Natural killer cell (primary cell): ENCODE measurements at regions not wholly inside any gene's neighbourhood (a gene's known extent, or its start where the extent isn't known, plus 50 kb on each side); places are given as distances from the start of the nearest gene placed in this dataset.

Experiments
- ATAC-seq, 3 donors: fragments of 150-1000 bp in 2 of 3; fragments of 200-7000 bp in 1 of 3; cut with Tn5 transposase; 1 replicate in 1 of 3; 2 replicates in 2 of 3; pipeline ENCODE4 v1.10.0; 2021; ENCODE audit warnings: mild to moderate bottlenecking in 2 of 3, moderate library complexity in 2 of 3
- DNase-seq, 2 donors: peaks; one replicate each; pipeline versions ENCODE4 v3.0.0 to v3.0.0-alpha.2; 2013 to 2021; ENCODE audit warnings: mixed read lengths in 1 of 2
- H3K27ac ChIP-seq: one replicate; pipeline ENCODE4 v1.5.1; 2013; ENCODE audit warnings: mild to moderate bottlenecking, low read length
- H3K27me3 ChIP-seq: one replicate; pipeline ENCODE4 v1.6.1; 2013; ENCODE audit warnings: low read length; ENCODE audit not compliant: control insufficient read depth, insufficient read depth
- H3K36me3 ChIP-seq: one replicate; pipeline ENCODE4 v1.6.1; 2013; ENCODE audit warnings: low read length; ENCODE audit not compliant: control insufficient read depth, insufficient read depth
- H3K4me1 ChIP-seq: one replicate; pipeline ENCODE4 v1.6.1; 2013; ENCODE audit warnings: low read length; ENCODE audit not compliant: control insufficient read depth, insufficient read depth
- H3K4me3 ChIP-seq: one replicate; pipeline ENCODE4 v1.5.1; 2013; ENCODE audit warnings: low read length
- H3K9me3 ChIP-seq: one replicate; pipeline ENCODE4 v1.6.1; 2013; ENCODE audit warnings: low read length; ENCODE audit not compliant: control insufficient read depth, insufficient read depth
- H3K27ac Mint-ChIP-seq, 2 donors: one replicate each; pipeline ENCODE4 v1.8.0; 2022; ENCODE audit warnings: mild to moderate bottlenecking in 2 of 2, mixed read lengths in 2 of 2, moderate library complexity in 1 of 2
- H3K27me3 Mint-ChIP-seq, 2 donors: one replicate each; pipeline ENCODE4 v1.8.0; 2022; ENCODE audit warnings: low read depth in 2 of 2, mixed read lengths in 2 of 2
- H3K36me3 Mint-ChIP-seq: one replicate; pipeline ENCODE4 v1.8.0; 2022; ENCODE audit warnings: mixed read lengths
- H3K4me1 Mint-ChIP-seq, 2 donors: one replicate each; pipeline ENCODE4 v1.8.0; 2022; ENCODE audit warnings: mixed read lengths in 2 of 2
- H3K4me3 Mint-ChIP-seq: one replicate; pipeline ENCODE4 v1.8.0; 2022; ENCODE audit warnings: mild to moderate bottlenecking, moderate library complexity, mixed read lengths
- H3K9me3 Mint-ChIP-seq, 2 donors: one replicate each; pipeline ENCODE4 v1.8.0; 2022; ENCODE audit warnings: mixed read lengths in 2 of 2
- CTCF ChIP-seq: fragments of 200-600 bp; IDR thresholded peaks from one replicate; pipeline ENCODE4 v1.8.0; 2022; ENCODE audit warnings: antibody characterized with exemption
- WGBS: methylation state at CpG from one replicate; pipeline ENCODE4 v1.1.7; 2013; ENCODE audit warnings: missing lambda C conversion rate; ENCODE audit not compliant: insufficient coverage; 5-methylcytosine and 5-hydroxymethylcytosine counted together
- intact Hi-C: fragments of 100-400 bp; cut with micrococcal nuclease; formaldehyde crosslinking; loops from one replicate; pipeline ENCODE4 v1.14.2; 2022

DNA sequence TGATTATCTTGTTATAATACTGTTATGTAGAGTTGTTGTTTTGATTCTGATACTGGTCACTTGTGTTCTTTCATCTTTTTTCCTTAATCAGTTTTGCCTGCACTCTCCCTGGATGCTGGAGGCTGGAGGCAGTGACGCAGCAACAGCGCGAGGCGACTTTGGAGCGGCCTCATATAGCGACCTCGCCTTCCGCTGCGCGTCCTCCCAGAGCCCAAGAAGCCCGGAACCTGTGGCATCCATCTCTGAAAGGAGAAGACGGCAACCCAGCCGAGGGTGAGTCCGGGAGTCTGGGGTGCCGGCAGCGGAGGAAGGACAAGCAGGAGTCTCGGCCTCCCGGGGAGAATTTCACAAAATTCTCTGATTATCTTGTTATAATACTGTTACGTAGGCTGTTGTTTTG, 161.2 kb downstream of the ZNF33B start:
- H3K27me3 ChIP-seq: peaks cover 7% of the 10 kb centered on the region
- no peak overlapping the region for H3K4me3 ChIP-seq
- H3K4me3 Mint-ChIP-seq: no peak overlapping the region
- WGBS: 93% methylated on average over 16 of the region's 19 CpGs
- DNase-seq: no peak
- ATAC-seq: no peak
- H3K27ac ChIP-seq: no peak overlapping the region
- peaks cover 14 to 29% of the 10 kb centered on the region in 2 donors for H3K27me3 Mint-ChIP-seq
- H3K27ac Mint-ChIP-seq: no peak overlapping the region
- H3K36me3 Mint-ChIP-seq: peaks cover 22% of the 10 kb centered on the region
- no peaks in the 10 kb centered on the region for H3K4me1 ChIP-seq
- intact Hi-C loops: no loop called here
- no peak for TF ChIP-seq CTCF
- peaks cover 3% of the 10 kb centered on the region for H3K9me3 ChIP-seq
- no peaks in the 10 kb centered on the region for H3K4me1 Mint-ChIP-seq
- H3K9me3 Mint-ChIP-seq: peaks cover 0 to 3% of the 10 kb centered on the region in 2 donors
- H3K36me3 ChIP-seq: no peaks in the 10 kb centered on the region

- Histone ChIP-seq H3K36me3 (no peaks in the 10 kb centered on the region), H3K27me3 (peaks cover 7% of the 10 kb centered on the region), H3K27ac (no peak overlapping the region), H3K9me3 (peaks cover 3% of the 10 kb centered on the region), H3K4me1 (no peaks in the 10 kb centered on the region), H3K4me3 (no peak overlapping the region)
- H3K4me3 Mint-ChIP-seq: no peak overlapping the region
- no peak overlapping the region for H3K27ac Mint-ChIP-seq
- H3K36me3 Mint-ChIP-seq: peaks cover 22% of the 10 kb centered on the region
- intact Hi-C loops: no loop called here
- ATAC-seq: no peak
- H3K9me3 Mint-ChIP-seq: peaks cover 0 to 3% of the 10 kb centered on the region in 2 donors
- peaks cover 14 to 29% of the 10 kb centered on the region in 2 donors for H3K27me3 Mint-ChIP-seq
- TF ChIP-seq CTCF: no peak
- DNase-seq: no peak
- 23% methylated on average over 20 of the region's 20 CpGs for WGBS
- no peaks in the 10 kb centered on the region for H3K4me1 Mint-ChIP-seq
Measured at GRCh38 chr10:42476101-42476500, 162.3 kb downstream of the ZNF33B start.

- ATAC-seq: no peak
- no peak for DNase-seq
- no peak overlapping the region for H3K27ac Mint-ChIP-seq
- peaks cover 0 to 3% of the 10 kb centered on the region in 2 donors for H3K9me3 Mint-ChIP-seq
- H3K27me3 ChIP-seq: peaks cover 7% of the 10 kb centered on the region
- H3K9me3 ChIP-seq: peaks cover 3% of the 10 kb centered on the region
- TF ChIP-seq CTCF: no peak
- H3K27ac ChIP-seq: no peak overlapping the region
- 35% methylated on average over 51 of the region's 52 CpGs for WGBS
- H3K36me3 Mint-ChIP-seq: peaks cover 22% of the 10 kb centered on the region
- H3K4me3 Mint-ChIP-seq: no peak overlapping the region
- H3K36me3 ChIP-seq: no peaks in the 10 kb centered on the region
- H3K4me1 ChIP-seq: no peaks in the 10 kb centered on the region
- intact Hi-C loops: no loop called here
- no peaks in the 10 kb centered on the region for H3K4me1 Mint-ChIP-seq
- H3K27me3 Mint-ChIP-seq: peaks cover 14 to 29% of the 10 kb centered on the region in 2 donors
- no peak overlapping the region for H3K4me3 ChIP-seq
Measured at GRCh38 chr10:42475168-42476098, 162.9 kb downstream of the ZNF33B start.
